Body of pancreas (tissue), 4 donors: ENCODE measurements at regions not wholly inside any gene's neighbourhood (a gene's known extent, or its start where the extent isn't known, plus 50 kb on each side); places are given as distances from the start of the nearest gene placed in this dataset.

Source experiments
- ATAC-seq: fragments of 150-250 bp; one replicate; pipeline ENCODE4 v1.9.1; 2016
- DNase-seq, 4 donors: peaks; one replicate each; pipeline ENCODE4 v3.0.0-alpha.2; 2019
- H3K27ac ChIP-seq, 4 donors: fragments of 200-600 bp; sonication (generic); 1 replicate in 3 of 4; 2 replicates in 1 of 4; pipeline versions ENCODE4 v1.5.1 to v1.6.1; 2016 to 2019; ENCODE audit warnings: mild to moderate bottlenecking in 1 of 4, mixed read lengths in 1 of 4, moderate library complexity in 1 of 4
- H3K27me3 ChIP-seq, 2 donors: fragments of 200-600 bp; sonication (generic); one replicate each; pipeline ENCODE4 v1.6.0; 2016; ENCODE audit warnings: mild to moderate bottlenecking in 1 of 2
- H3K36me3 ChIP-seq, 2 donors: fragments of 200-600 bp; sonication (generic); replicated peaks in 1 of 2; 2 replicates each; pipeline ENCODE4 v1.5.1; 2016; ENCODE audit warnings: low read depth in 2 of 2; ENCODE audit not compliant: insufficient read depth in 1 of 2
- H3K4me1 ChIP-seq: fragments of 200-600 bp; sonication (generic); one replicate; pipeline ENCODE4 v1.6.0; 2016
- H3K4me3 ChIP-seq, 2 donors: fragments of 200-600 bp; sonication (generic); 1 replicate in 1 of 2; 2 replicates in 1 of 2; pipeline ENCODE4 v1.5.1; 2016 to 2019
- H3K9me3 ChIP-seq, 3 donors: fragments of 200-600 bp; sonication (generic); 1 replicate in 2 of 3; 2 replicates in 1 of 3; pipeline ENCODE4 v1.5.1; 2016
- CTCF ChIP-seq, 7 experiments: fragments of 450-650 bp in 4 of 7; fragments of 200-600 bp in 3 of 7; sonication (generic) in 3 of 7; IDR thresholded peaks; one replicate each; pipeline ENCODE4 v1.5.1; 2016 to 2019; ENCODE audit warnings: antibody characterized with exemption in 7 of 7
- POLR2A ChIP-seq, 3 donors: fragments of 450-650 bp; IDR thresholded peaks; one replicate each; pipeline ENCODE4 v1.6.1; 2016; ENCODE audit warnings: antibody characterized with exemption in 3 of 3, mild to moderate bottlenecking in 2 of 3
- WGBS, 2 donors: methylation state at CpG; one replicate each; pipeline ENCODE4 v1.1.5; 2017; 5-methylcytosine and 5-hydroxymethylcytosine counted together
- intact Hi-C: fragments of 100-400 bp; cut with DNase I; formaldehyde crosslinking; loops from one replicate; pipeline ENCODE4 v1.15.1; 2023

- H3K4me3 ChIP-seq: no peak overlapping the region
- intact Hi-C loops: no loop called here
- no peak overlapping the region for H3K27ac ChIP-seq
- H3K36me3 ChIP-seq: no peaks in the 10 kb centered on the region
- no peak for DNase-seq
- TF ChIP-seq POLR2A (IDR thresholded peaks at IDR 0.05) (no peak), CTCF (IDR thresholded peaks at IDR 0.05) (no peak)
- no peaks in the 10 kb centered on the region for H3K4me1 ChIP-seq
- ATAC-seq: no peak
- no peaks in the 10 kb centered on the region for H3K27me3 ChIP-seq
- H3K9me3 ChIP-seq: no peaks in the 10 kb centered on the region
- 80 to 82% methylated on average over 3 of the region's 3 CpGs for WGBS, 2 donors
Observed at GRCh38 chr2:4518596-4518995, 815.2 kb downstream of the DCDC2C start.

GRCh38 chr2:4522498-4523421, 819.4 kb downstream of the DCDC2C start:
- Histone ChIP-seq H3K27me3 (no peaks in the 10 kb centered on the region), H3K36me3 (no peaks in the 10 kb centered on the region), H3K9me3 (no peaks in the 10 kb centered on the region), H3K27ac (no peak overlapping the region), H3K4me3 (no peak overlapping the region), H3K4me1 (no peaks in the 10 kb centered on the region)
- no peak for DNase-seq
- no peak for TF ChIP-seq CTCF (IDR thresholded peaks at IDR 0.05)
- no peak for TF ChIP-seq POLR2A (IDR thresholded peaks at IDR 0.05)
- ATAC-seq: no peak
- WGBS, 2 donors: 68 to 74% methylated on average over 15 of the region's 15 CpGs
- intact Hi-C loops: no loop called here

GRCh38 chr2:4527416-4527815, 824.0 kb downstream of the DCDC2C start:
- Histone ChIP-seq H3K9me3 (no peaks in the 10 kb centered on the region), H3K4me1 (no peaks in the 10 kb centered on the region), H3K36me3 (no peaks in the 10 kb centered on the region), H3K27me3 (no peaks in the 10 kb centered on the region), H3K27ac (no peak overlapping the region), H3K4me3 (no peak overlapping the region)
- WGBS, 2 donors: 61% methylated on average over 8 of the region's 8 CpGs
- intact Hi-C loops: no loop called here
- no peak for TF ChIP-seq CTCF (IDR thresholded peaks at IDR 0.05)
- no peak for TF ChIP-seq POLR2A (IDR thresholded peaks at IDR 0.05)
- ATAC-seq (no peak), DNase-seq (no peak)

- H3K27me3 ChIP-seq: no peaks in the 10 kb centered on the region
- H3K36me3 ChIP-seq: no peaks in the 10 kb centered on the region
- H3K4me3 ChIP-seq: no peak overlapping the region
- no peak for TF ChIP-seq CTCF (IDR thresholded peaks at IDR 0.05)
- TF ChIP-seq POLR2A (IDR thresholded peaks at IDR 0.05): no peak
- DNase-seq: no peak
- no peak for ATAC-seq
- no peaks in the 10 kb centered on the region for H3K9me3 ChIP-seq
- intact Hi-C loops: no loop called here
- no peak overlapping the region for H3K27ac ChIP-seq
- no peaks in the 10 kb centered on the region for H3K4me1 ChIP-seq
Observed at GRCh38 chr2:4528246-4528645, 824.9 kb downstream of the DCDC2C start.

- TF ChIP-seq CTCF (IDR thresholded peaks at IDR 0.05): no peak
- TF ChIP-seq POLR2A (IDR thresholded peaks at IDR 0.05): no peak
- Histone ChIP-seq H3K27ac (no peak overlapping the region), H3K9me3 (no peaks in the 10 kb centered on the region), H3K36me3 (no peaks in the 10 kb centered on the region), H3K27me3 (no peaks in the 10 kb centered on the region), H3K4me3 (no peak overlapping the region), H3K4me1 (no peaks in the 10 kb centered on the region)
- DNase-seq (no peak), ATAC-seq (no peak)
- intact Hi-C loops: no loop called here
- WGBS, 2 donors: 53 to 66% methylated on average over 3 of the region's 3 CpGs
Observed at GRCh38 chr2:4528773-4529172, 825.4 kb downstream of the DCDC2C start.
